Breast epithelium (tissue), 3 donors: ENCODE measurements at regions not wholly inside any gene's neighbourhood (a gene's known extent, or its start where the extent isn't known, plus 50 kb on each side); places are given as distances from the start of the nearest gene placed in this dataset.

Experiments
- CTCF ChIP-seq, 3 donors: fragments of 450-650 bp; IDR thresholded peaks; one replicate each; pipeline ENCODE4 v1.5.1; 2016 to 2017; ENCODE audit warnings: antibody characterized with exemption in 3 of 3, mild to moderate bottlenecking in 3 of 3, moderate library complexity in 3 of 3
- POLR2A ChIP-seq: fragments of 450-650 bp; IDR thresholded peaks from one replicate; pipeline ENCODE4 v1.6.1; 2016; ENCODE audit warnings: antibody characterized with exemption, mild to moderate bottlenecking, moderate library complexity

DNA sequence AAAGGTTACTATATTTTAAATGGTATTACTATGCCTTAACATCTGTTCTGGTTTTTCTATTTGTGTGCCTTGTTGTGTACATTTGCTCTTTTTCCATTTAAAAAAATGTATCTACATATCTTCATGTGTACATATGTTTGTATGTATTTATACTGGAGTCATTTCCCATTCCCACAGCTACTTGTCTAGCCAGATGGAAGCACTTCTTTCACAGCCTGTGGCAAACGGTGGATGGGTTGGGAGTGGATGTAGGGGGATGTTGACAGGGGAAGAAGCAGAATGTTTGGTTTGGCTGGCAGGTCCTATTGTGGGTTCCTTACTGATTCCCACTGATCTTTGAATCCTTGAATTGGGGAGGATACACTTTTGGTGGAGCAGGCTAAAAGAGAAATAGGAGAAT lies 93.6 kb upstream of the CNTNAP4 start:
- TF ChIP-seq POLR2A (no peak), CTCF (IDR thresholded peaks at IDR 0.05) (no peak)
